ENCODE measurements at regions not wholly inside any gene's neighbourhood (a gene's known extent, or its start where the extent isn't known, plus 50 kb on each side); places are given as distances from the start of the nearest gene placed in this dataset.

DNA sequence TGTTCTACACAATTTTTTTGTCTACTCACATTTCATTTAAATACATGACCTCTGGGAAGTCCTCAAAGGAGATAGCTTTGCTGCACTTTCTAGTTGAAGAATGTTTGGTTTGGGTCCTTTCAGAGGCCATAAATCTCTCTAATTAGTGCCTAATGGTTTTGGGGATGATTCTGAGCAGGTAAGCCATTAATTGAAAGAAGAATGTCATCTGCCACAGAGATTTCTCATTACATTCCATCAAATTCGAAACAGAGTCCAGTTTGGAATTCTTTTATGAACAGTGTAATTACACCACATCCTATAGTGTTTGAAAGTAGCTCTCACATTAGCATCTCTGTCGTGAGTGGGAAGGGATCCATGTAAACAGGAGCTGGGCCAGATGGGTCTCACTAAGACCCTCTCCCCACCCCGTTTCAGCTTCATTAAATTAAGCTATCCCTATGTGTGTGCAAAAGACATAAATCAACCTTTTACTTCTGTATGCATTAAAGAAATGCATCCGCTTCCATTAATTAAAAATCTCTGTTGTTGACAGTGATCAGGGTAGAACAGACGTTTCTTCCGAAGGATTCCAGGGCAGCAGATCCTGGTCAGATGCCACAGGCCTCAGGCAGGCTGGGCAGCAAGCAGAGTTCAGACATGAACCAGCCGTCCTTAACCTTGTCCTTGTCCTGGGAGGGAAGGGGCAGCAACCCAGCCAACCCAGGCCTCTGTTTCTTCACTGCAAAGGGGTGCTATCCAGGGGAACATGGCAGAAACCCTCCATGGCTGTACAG, 99.8 kb upstream of the MAP1B start:
- no peaks in the 10 kb centered on the region for H3K9me3 Mint-ChIP-seq (ENCODE audit: unreplicated experiment)

DNA sequence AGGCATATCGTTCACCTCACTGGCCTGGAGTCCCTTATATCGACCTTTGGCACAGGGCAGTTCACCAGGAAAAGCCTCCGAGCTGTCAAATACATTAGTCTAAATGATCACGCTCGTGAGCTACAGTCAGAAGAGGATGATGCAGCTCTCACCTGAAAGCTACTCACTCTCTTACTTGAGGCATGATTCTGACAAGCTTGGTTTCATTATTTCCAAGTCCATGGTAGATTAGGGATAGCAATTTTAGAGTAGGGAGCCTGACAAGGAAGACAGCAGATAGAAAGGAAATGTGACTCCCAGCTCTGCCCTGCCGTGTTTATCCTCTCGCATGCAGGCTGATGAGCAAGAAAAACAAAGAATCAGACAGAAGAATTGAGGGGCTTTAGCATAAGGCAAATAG, 98.0 kb upstream of the MAP1B start:
- H3K4me1 Mint-ChIP-seq (ENCODE audit: low read depth, unreplicated experiment), result peaks cover 23% of the 10 kb centered on the region

More for the DNA sequence above, 99.8 kb upstream of the MAP1B start:
- TF ChIP-seq, protein P1, sequence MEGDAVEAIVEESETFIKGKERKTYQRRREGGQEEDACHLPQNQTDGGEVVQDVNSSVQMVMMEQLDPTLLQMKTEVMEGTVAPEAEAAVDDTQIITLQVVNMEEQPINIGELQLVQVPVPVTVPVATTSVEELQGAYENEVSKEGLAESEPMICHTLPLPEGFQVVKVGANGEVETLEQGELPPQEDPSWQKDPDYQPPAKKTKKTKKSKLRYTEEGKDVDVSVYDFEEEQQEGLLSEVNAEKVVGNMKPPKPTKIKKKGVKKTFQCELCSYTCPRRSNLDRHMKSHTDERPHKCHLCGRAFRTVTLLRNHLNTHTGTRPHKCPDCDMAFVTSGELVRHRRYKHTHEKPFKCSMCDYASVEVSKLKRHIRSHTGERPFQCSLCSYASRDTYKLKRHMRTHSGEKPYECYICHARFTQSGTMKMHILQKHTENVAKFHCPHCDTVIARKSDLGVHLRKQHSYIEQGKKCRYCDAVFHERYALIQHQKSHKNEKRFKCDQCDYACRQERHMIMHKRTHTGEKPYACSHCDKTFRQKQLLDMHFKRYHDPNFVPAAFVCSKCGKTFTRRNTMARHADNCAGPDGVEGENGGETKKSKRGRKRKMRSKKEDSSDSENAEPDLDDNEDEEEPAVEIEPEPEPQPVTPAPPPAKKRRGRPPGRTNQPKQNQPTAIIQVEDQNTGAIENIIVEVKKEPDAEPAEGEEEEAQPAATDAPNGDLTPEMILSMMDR (IDR thresholded peaks at IDR 0.05; ENCODE audit: partially characterized antibody, unreplicated experiment), result no peak
- H3K4me1 Mint-ChIP-seq (ENCODE audit: low read depth, unreplicated experiment), result peaks cover 14% of the 10 kb centered on the region
- H3K4me3 Mint-ChIP-seq (ENCODE audit: unreplicated experiment), result no peak overlapping the region
- no peaks in the 10 kb centered on the region for H3K36me3 Mint-ChIP-seq (ENCODE audit: unreplicated experiment)
- H3K27me3 Mint-ChIP-seq (ENCODE audit: unreplicated experiment), result no peaks in the 10 kb centered on the region
- DNase-seq, result no peak
- H3K27ac Mint-ChIP-seq (ENCODE audit: unreplicated experiment), result no peak overlapping the region

DNA sequence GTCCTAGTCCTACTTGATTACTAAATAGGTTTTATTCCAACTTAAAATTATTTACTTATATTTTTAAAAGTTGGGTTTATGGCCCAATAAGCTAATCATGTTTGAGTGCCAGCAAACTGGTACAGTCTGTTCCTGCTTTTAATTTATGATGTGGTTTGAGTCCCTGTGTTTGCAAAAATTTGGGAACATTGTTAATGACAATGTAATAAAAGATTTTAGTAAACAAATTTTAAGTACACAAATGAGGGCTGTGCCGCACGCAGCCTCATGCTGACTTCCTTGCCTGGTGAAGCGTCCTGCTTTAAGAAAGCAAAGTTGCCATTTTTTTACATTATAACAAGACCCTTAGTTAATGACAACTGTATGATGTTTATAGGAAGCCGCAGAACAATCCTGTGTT, 96.8 kb upstream of the MAP1B start:
- Mint-ChIP-seq H3K4me1 (ENCODE audit: low read depth, unreplicated experiment) (peaks cover 20% of the 10 kb centered on the region), H3K27ac (ENCODE audit: unreplicated experiment) (no peak overlapping the region), H3K9me3 (ENCODE audit: unreplicated experiment) (no peaks in the 10 kb centered on the region), H3K27me3 (ENCODE audit: unreplicated experiment) (no peaks in the 10 kb centered on the region), H3K36me3 (ENCODE audit: unreplicated experiment) (no peaks in the 10 kb centered on the region), H3K4me3 (ENCODE audit: unreplicated experiment) (no peak overlapping the region)
- no peak for DNase-seq
- TF ChIP-seq, protein P1 (IDR thresholded peaks at IDR 0.05; ENCODE audit: partially characterized antibody, unreplicated experiment), result no peak

More for the DNA sequence above, 98.0 kb upstream of the MAP1B start:
- Mint-ChIP-seq H3K27ac (ENCODE audit: unreplicated experiment) (no peak overlapping the region), H3K27me3 (ENCODE audit: unreplicated experiment) (no peaks in the 10 kb centered on the region), H3K36me3 (ENCODE audit: unreplicated experiment) (no peaks in the 10 kb centered on the region), H3K9me3 (ENCODE audit: unreplicated experiment) (no peaks in the 10 kb centered on the region), H3K4me3 (ENCODE audit: unreplicated experiment) (no peak overlapping the region)
- DNase-seq, result no peak
- TF ChIP-seq, protein P1 (IDR thresholded peaks at IDR 0.05; ENCODE audit: partially characterized antibody, unreplicated experiment), result no peak

DNA sequence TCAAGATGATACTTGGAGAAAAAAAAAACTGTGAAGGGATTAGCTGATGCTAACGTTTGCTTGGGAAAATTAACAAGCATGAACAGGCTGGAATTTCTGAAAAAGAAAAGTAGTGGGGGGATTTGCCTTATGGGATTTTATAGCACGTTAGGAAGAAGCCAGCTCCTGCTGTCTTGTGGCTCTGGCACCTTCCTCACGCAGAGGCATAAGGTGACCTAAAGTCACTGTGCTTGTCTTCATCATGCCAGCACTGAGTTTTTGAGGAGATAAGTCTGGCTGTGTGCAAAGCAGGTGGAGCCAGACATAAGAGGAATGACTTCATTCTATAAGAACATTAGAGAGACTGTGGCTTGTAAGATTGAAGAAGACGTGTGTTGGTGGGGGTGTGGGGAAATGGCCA, 94.4 kb upstream of the MAP1B start:
- no peaks in the 10 kb centered on the region for H3K36me3 Mint-ChIP-seq (ENCODE audit: unreplicated experiment)
- TF ChIP-seq, protein P1 (IDR thresholded peaks at IDR 0.05; ENCODE audit: partially characterized antibody, unreplicated experiment), result no peak
- H3K4me1 Mint-ChIP-seq (ENCODE audit: low read depth, unreplicated experiment), result peaks cover 11% of the 10 kb centered on the region
- no peaks in the 10 kb centered on the region for H3K9me3 Mint-ChIP-seq (ENCODE audit: unreplicated experiment)
- H3K27ac Mint-ChIP-seq (ENCODE audit: unreplicated experiment), result no peak overlapping the region
- no peak for DNase-seq
- no peak overlapping the region for H3K4me3 Mint-ChIP-seq (ENCODE audit: unreplicated experiment)
- no peaks in the 10 kb centered on the region for H3K27me3 Mint-ChIP-seq (ENCODE audit: unreplicated experiment)

All from glutamatergic neuron (in vitro differentiated cells).